Stomach (tissue), 4 donors: ENCODE measurements at regions not wholly inside any gene's neighbourhood (a gene's known extent, or its start where the extent isn't known, plus 50 kb on each side); places are given as distances from the start of the nearest gene placed in this dataset.

Experiments
- EP300 ChIP-seq: sonication (generic); formaldehyde crosslinking; IDR thresholded peaks from one replicate; pipeline ENCODE4 v1.6.1; 2017; ENCODE audit warnings: antibody characterized with exemption
- POLR2A ChIP-seq, 4 donors: fragments of 450-650 bp; IDR thresholded peaks; one replicate each; pipeline ENCODE4 v1.6.1; 2016; ENCODE audit warnings: antibody characterized with exemption in 4 of 4, control low read depth in 2 of 4, mild to moderate bottlenecking in 1 of 4, moderate library complexity in 1 of 4
- POLR2AphosphoS5 ChIP-seq, 3 donors: sonication (generic); formaldehyde crosslinking; IDR thresholded peaks; one replicate each; pipeline ENCODE4 v1.6.1; 2016; ENCODE audit warnings: antibody characterized with exemption in 3 of 3
- TF ChIP-seq, protein P1 (sequence below), 7 experiments: fragments of 450-650 bp in 4 of 7; fragments of 200-600 bp in 3 of 7; sonication (generic) in 3 of 7; IDR thresholded peaks; one replicate each; pipeline ENCODE4 v1.5.1; 2016 to 2019; ENCODE audit warnings: antibody characterized with exemption in 7 of 7, control low read depth in 2 of 7, mild to moderate bottlenecking in 1 of 7

GRCh38 chr12:107612508-107612907 lies 73.1 kb upstream of the PWP1 start:
- TF ChIP-seq, protein P1, sequence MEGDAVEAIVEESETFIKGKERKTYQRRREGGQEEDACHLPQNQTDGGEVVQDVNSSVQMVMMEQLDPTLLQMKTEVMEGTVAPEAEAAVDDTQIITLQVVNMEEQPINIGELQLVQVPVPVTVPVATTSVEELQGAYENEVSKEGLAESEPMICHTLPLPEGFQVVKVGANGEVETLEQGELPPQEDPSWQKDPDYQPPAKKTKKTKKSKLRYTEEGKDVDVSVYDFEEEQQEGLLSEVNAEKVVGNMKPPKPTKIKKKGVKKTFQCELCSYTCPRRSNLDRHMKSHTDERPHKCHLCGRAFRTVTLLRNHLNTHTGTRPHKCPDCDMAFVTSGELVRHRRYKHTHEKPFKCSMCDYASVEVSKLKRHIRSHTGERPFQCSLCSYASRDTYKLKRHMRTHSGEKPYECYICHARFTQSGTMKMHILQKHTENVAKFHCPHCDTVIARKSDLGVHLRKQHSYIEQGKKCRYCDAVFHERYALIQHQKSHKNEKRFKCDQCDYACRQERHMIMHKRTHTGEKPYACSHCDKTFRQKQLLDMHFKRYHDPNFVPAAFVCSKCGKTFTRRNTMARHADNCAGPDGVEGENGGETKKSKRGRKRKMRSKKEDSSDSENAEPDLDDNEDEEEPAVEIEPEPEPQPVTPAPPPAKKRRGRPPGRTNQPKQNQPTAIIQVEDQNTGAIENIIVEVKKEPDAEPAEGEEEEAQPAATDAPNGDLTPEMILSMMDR (IDR thresholded peaks at IDR 0.05), result no peak
- TF ChIP-seq EP300 (no peak), POLR2A (IDR thresholded peaks at IDR 0.05) (no peak), POLR2AphosphoS5 (IDR thresholded peaks at IDR 0.05) (no peak)
